ENCODE measurements at regions not wholly inside any gene's neighbourhood (a gene's known extent, or its start where the extent isn't known, plus 50 kb on each side); places are given as distances from the start of the nearest gene placed in this dataset.

GRCh38 chr4:157655096-157655809 lies 434.7 kb downstream of the GRIA2 start:
- no peak for ATAC-seq
- intact Hi-C loops (cut with DNase I, micrococcal nuclease) = no loop called here
- no peak for DNase-seq

GRCh38 chr4:157643257-157643656 lies 422.7 kb downstream of the GRIA2 start:
- no peak for ATAC-seq
- intact Hi-C loops (cut with DNase I, micrococcal nuclease) = no loop called here
- no peak for DNase-seq

GRCh38 chr4:157634057-157634456 lies 413.5 kb downstream of the GRIA2 start:
- DNase-seq (no peak), ATAC-seq (no peak)
- intact Hi-C loops (cut with DNase I, micrococcal nuclease) = no loop called here

- DNase-seq = no peak
- intact Hi-C loops (cut with DNase I, micrococcal nuclease) = no loop called here
- ATAC-seq = no peak
Observed at GRCh38 chr4:157616741-157617472, 396.4 kb downstream of the GRIA2 start.

- intact Hi-C loops (cut with DNase I, micrococcal nuclease) = no loop called here
- ATAC-seq (no peak), DNase-seq (no peak)
Observed at GRCh38 chr4:157607996-157608395, 387.5 kb downstream of the GRIA2 start.

- ATAC-seq (no peak), DNase-seq (no peak)
- intact Hi-C loops (cut with DNase I, micrococcal nuclease) = no loop called here
Observed at GRCh38 chr4:157600583-157600982, 380.1 kb downstream of the GRIA2 start.

- DNase-seq (no peak), ATAC-seq (no peak)
- intact Hi-C loops (cut with DNase I, micrococcal nuclease) = no loop called here
Observed at GRCh38 chr4:157591245-157591644, 370.7 kb downstream of the GRIA2 start.

- ATAC-seq (no peak), DNase-seq (no peak)
- intact Hi-C loops (cut with DNase I, micrococcal nuclease) = no loop called here
Observed at GRCh38 chr4:157590679-157591078, 370.2 kb downstream of the GRIA2 start.

- no peak for ATAC-seq
- no peak for DNase-seq
- intact Hi-C loops (cut with DNase I, micrococcal nuclease) = no loop called here
Observed at GRCh38 chr4:157587681-157588423, 367.3 kb downstream of the GRIA2 start.

- no peak for DNase-seq
- intact Hi-C loops (cut with DNase I, micrococcal nuclease) = no loop called here
- no peak for ATAC-seq
Observed at GRCh38 chr4:157582141-157582540, 361.6 kb downstream of the GRIA2 start.

GRCh38 chr4:157576671-157577217 lies 356.2 kb downstream of the GRIA2 start:
- ATAC-seq = no peak
- DNase-seq = no peak
- intact Hi-C loops (cut with DNase I, micrococcal nuclease) = no loop called here

- ATAC-seq = no peak
- DNase-seq = no peak
- intact Hi-C loops (cut with DNase I, micrococcal nuclease) = no loop called here
Observed at GRCh38 chr4:157575339-157575738, 354.8 kb downstream of the GRIA2 start.

GRCh38 chr4:157574606-157575005 lies 354.1 kb downstream of the GRIA2 start:
- ATAC-seq = no peak
- intact Hi-C loops (cut with DNase I, micrococcal nuclease) = no loop called here
- no peak for DNase-seq

- ATAC-seq (no peak), DNase-seq (no peak)
- intact Hi-C loops (cut with DNase I, micrococcal nuclease) = no loop called here
Observed at GRCh38 chr4:157572951-157573350, 352.4 kb downstream of the GRIA2 start.

GRCh38 chr4:157572284-157572683 lies 351.8 kb downstream of the GRIA2 start:
- DNase-seq (no peak), ATAC-seq (no peak)
- intact Hi-C loops (cut with DNase I, micrococcal nuclease) = no loop called here

GRCh38 chr4:157564771-157565170 lies 344.2 kb downstream of the GRIA2 start:
- ATAC-seq (no peak), DNase-seq (no peak)
- intact Hi-C loops (cut with DNase I, micrococcal nuclease) = no loop called here

GRCh38 chr4:157564218-157564617 lies 343.7 kb downstream of the GRIA2 start:
- DNase-seq = no peak
- intact Hi-C loops (cut with DNase I, micrococcal nuclease) = no loop called here
- ATAC-seq = no peak

- ATAC-seq = no peak
- no peak for DNase-seq
- intact Hi-C loops (cut with DNase I, micrococcal nuclease) = no loop called here
Observed at GRCh38 chr4:157558016-157558415, 337.5 kb downstream of the GRIA2 start.

- ATAC-seq (no peak), DNase-seq (no peak)
- intact Hi-C loops (cut with DNase I, micrococcal nuclease) = no loop called here
Observed at GRCh38 chr4:157550028-157550427, 329.5 kb downstream of the GRIA2 start.

- intact Hi-C loops (cut with DNase I, micrococcal nuclease) = no loop called here
- no peak for DNase-seq
- no peak for ATAC-seq
Observed at GRCh38 chr4:157527954-157528353, 307.4 kb downstream of the GRIA2 start.

Data from left colon (tissue), 2 donors.